HUES6 (cell line): ENCODE measurements at regions not wholly inside any gene's neighbourhood (a gene's known extent, or its start where the extent isn't known, plus 50 kb on each side); places are given as distances from the start of the nearest gene placed in this dataset.
"Not testable (repeated sequence)": the region's sequence is repeated elsewhere in the genome, so short reads cannot be mapped to it uniquely, and the experiment has no call there.

Experiments
- H3K27ac ChIP-seq: 2 replicates; pipeline ENCODE4 v1.7.0; 2013; ENCODE audit warnings: low read depth, mild to moderate bottlenecking, low read length, inconsistent platforms
- H3K27me3 ChIP-seq: 2 replicates; pipeline ENCODE4 v1.6.1; 2013; ENCODE audit warnings: low read length; ENCODE audit not compliant: control insufficient read depth, insufficient read depth
- H3K36me3 ChIP-seq: 2 replicates; pipeline ENCODE4 v1.6.1; 2013; ENCODE audit warnings: low read length; ENCODE audit not compliant: control insufficient read depth, insufficient read depth
- H3K4me1 ChIP-seq: 2 replicates; pipeline ENCODE4 v1.6.1; 2013; ENCODE audit warnings: low read length; ENCODE audit not compliant: control insufficient read depth, insufficient read depth
- H3K4me3 ChIP-seq: 2 replicates; pipeline ENCODE4 v1.5.1; 2013; ENCODE audit warnings: low read depth, low read length
- H3K9ac ChIP-seq: one replicate; pipeline ENCODE4 v1.6.1; 2013; ENCODE audit warnings: mild to moderate bottlenecking, low read length
- H3K9me3 ChIP-seq: 2 replicates; pipeline ENCODE4 v1.6.1; 2013; ENCODE audit warnings: low read depth, low read length; ENCODE audit not compliant: control insufficient read depth, insufficient read depth

DNA sequence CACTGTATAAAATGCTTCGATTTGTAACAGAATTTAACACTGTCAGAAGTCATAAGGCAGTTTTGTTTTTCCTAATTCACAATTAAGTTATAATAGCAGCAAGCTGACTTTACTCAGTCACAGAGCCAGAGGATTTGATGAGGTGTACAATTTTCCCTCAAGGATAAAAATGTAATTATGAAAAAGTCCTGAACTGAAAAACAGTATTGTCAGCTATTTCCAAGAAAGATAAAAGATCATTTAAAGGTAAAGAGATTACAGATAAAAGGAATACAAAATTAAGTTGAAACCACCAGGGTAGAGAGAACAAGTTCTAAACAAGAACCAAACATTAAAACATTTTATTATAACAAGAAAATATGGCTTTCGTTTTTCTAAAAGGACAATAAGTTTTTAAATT, 86.8 kb upstream of the ZFP42 start:
- Histone ChIP-seq H3K9ac (no peak overlapping the region), H3K4me3 (no peak overlapping the region), H3K27me3 (no peaks in the 10 kb centered on the region), H3K9me3 (no peaks in the 10 kb centered on the region), H3K27ac (no peak overlapping the region), H3K36me3 (no peaks in the 10 kb centered on the region), H3K4me1 (no peaks in the 10 kb centered on the region)

DNA sequence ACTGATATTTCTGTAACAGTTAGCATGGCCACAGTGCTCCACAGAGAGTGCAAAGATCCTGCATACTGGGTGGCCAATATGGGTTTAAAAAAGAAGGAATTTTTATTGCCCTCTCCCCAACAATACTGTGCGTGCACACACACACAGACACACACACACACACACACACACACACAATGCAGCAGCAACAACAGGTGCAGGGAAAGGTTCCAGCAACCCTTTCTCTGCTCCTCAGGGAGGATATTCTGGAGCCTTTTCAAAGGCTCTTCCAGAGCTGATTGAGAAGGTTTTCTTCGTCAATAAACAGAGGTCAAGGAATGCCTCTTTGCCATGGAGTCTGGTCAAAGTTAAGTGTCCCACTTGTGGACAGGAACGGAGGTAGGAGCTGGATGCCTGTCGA, 84.8 kb upstream of the ZFP42 start:
- Histone ChIP-seq H3K4me3 (no peak overlapping the region), H3K4me1 (no peaks in the 10 kb centered on the region), H3K27ac (no peak overlapping the region), H3K9ac (no peak overlapping the region), H3K36me3 (no peaks in the 10 kb centered on the region), H3K9me3 (no peaks in the 10 kb centered on the region), H3K27me3 (no peaks in the 10 kb centered on the region)

GRCh38 chr4:187915406-187915805, 80.2 kb upstream of the ZFP42 start:
- not testable (repeated sequence) for H3K27me3 ChIP-seq, H3K4me1 ChIP-seq

GRCh38 chr4:187919966-187920365, 75.6 kb upstream of the ZFP42 start:
- no peaks in the 10 kb centered on the region for H3K36me3 ChIP-seq
- no peaks in the 10 kb centered on the region for H3K9me3 ChIP-seq
- H3K4me3 ChIP-seq = no peak overlapping the region
- no peak overlapping the region for H3K27ac ChIP-seq
- H3K27me3 ChIP-seq = no peaks in the 10 kb centered on the region
- H3K9ac ChIP-seq = no peak overlapping the region
- no peaks in the 10 kb centered on the region for H3K4me1 ChIP-seq

More at GRCh38 chr4:187915406-187915805, 80.2 kb upstream of the ZFP42 start:
- H3K27ac ChIP-seq, H3K36me3 ChIP-seq, H3K4me3 ChIP-seq, H3K9ac ChIP-seq, H3K9me3 ChIP-seq: not testable (repeated sequence)

GRCh38 chr4:187921946-187922623, 73.5 kb upstream of the ZFP42 start:
- Histone ChIP-seq H3K4me3 (no peak overlapping the region), H3K36me3 (no peaks in the 10 kb centered on the region), H3K27me3 (no peaks in the 10 kb centered on the region), H3K4me1 (no peaks in the 10 kb centered on the region), H3K27ac (no peak overlapping the region), H3K9me3 (no peaks in the 10 kb centered on the region), H3K9ac (no peak overlapping the region)

GRCh38 chr4:187929024-187929423, 66.5 kb upstream of the ZFP42 start:
- no peaks in the 10 kb centered on the region for H3K4me1 ChIP-seq
- no peak overlapping the region for H3K27ac ChIP-seq
- H3K27me3 ChIP-seq = no peaks in the 10 kb centered on the region
- H3K4me3 ChIP-seq = no peak overlapping the region
- no peaks in the 10 kb centered on the region for H3K36me3 ChIP-seq
- H3K9me3 ChIP-seq = no peaks in the 10 kb centered on the region; the same call in 1 of the 2 replicates
- no peak overlapping the region for H3K9ac ChIP-seq

GRCh38 chr4:187934766-187935165, 60.8 kb upstream of the ZFP42 start:
- H3K27ac ChIP-seq = no peak overlapping the region

DNA sequence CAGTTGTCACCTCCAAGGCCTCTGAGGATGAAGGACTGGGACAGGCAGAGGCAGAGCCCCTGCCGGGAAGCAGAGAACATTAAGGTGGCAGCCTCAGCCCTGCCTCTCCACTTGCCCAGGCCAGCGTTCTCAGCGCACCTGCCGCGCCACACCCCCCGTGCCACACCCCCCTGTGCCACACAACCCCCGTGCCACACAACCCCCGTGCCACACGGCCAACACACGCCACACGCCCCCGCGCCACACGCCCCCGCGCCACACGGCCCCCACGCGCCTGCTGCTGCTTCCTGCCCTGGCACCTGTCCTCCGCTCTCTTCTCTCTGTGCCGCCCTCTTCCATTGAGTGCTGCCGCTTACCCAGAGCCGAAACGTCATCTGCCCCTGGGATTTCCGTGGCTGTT, 58.0 kb upstream of the ZFP42 start:
- Histone ChIP-seq H3K9ac (no peak overlapping the region), H3K9me3 (no peaks in the 10 kb centered on the region), H3K4me1 (no peaks in the 10 kb centered on the region), H3K4me3 (no peak overlapping the region), H3K27ac (no peak overlapping the region), H3K27me3 (no peaks in the 10 kb centered on the region), H3K36me3 (no peaks in the 10 kb centered on the region)

More at GRCh38 chr4:187934766-187935165, 60.8 kb upstream of the ZFP42 start:
- no peaks in the 10 kb centered on the region for H3K36me3 ChIP-seq
- H3K27me3 ChIP-seq = no peaks in the 10 kb centered on the region
- H3K4me1 ChIP-seq = no peaks in the 10 kb centered on the region
- H3K9me3 ChIP-seq = no peaks in the 10 kb centered on the region; the same call in 1 of the 2 replicates
- H3K4me3 ChIP-seq = no peak overlapping the region
- no peak overlapping the region for H3K9ac ChIP-seq

DNA sequence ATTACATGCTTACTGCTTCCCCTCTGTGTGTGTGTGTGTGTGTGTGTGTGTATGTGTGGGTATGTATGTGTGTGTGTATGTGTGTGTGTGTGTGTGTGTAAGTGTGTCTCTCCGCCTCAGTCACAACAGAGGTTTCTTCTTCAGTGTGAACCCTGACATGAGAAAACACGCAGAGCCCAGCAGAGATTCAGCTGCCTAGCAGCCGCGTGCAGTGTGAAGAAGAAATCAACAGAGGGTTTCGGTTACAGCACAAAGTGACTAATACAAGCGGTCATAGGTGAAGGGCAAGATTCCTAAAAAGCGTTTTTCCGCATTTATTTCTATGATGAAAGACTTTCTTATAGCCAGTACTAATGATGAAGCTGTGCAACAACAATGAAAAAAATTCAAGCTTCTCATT, 55.3 kb upstream of the ZFP42 start:
- no peaks in the 10 kb centered on the region for H3K9me3 ChIP-seq
- no peaks in the 10 kb centered on the region for H3K27me3 ChIP-seq
- H3K4me1 ChIP-seq = no peaks in the 10 kb centered on the region
- no peaks in the 10 kb centered on the region for H3K36me3 ChIP-seq
- H3K4me3 ChIP-seq = no peak overlapping the region
- no peak overlapping the region for H3K9ac ChIP-seq
- no peak overlapping the region for H3K27ac ChIP-seq

- Histone ChIP-seq H3K27me3 (no peaks in the 10 kb centered on the region), H3K36me3 (no peaks in the 10 kb centered on the region), H3K27ac (no peak overlapping the region), H3K9ac (no peak overlapping the region), H3K4me1 (no peaks in the 10 kb centered on the region), H3K4me3 (no peak overlapping the region), H3K9me3 (no peaks in the 10 kb centered on the region)
Measured at GRCh38 chr4:187942968-187943367, 52.6 kb upstream of the ZFP42 start.

- no peaks in the 10 kb centered on the region for H3K4me1 ChIP-seq
- no peaks in the 10 kb centered on the region for H3K27me3 ChIP-seq
- H3K9ac ChIP-seq = no peak overlapping the region
- H3K9me3 ChIP-seq = no peaks in the 10 kb centered on the region
- no peak overlapping the region for H3K4me3 ChIP-seq
- no peaks in the 10 kb centered on the region for H3K36me3 ChIP-seq
- no peak overlapping the region for H3K27ac ChIP-seq
Measured at GRCh38 chr4:187944179-187944578, 51.4 kb upstream of the ZFP42 start.
